A673 (cell line): ENCODE measurements at regions not wholly inside any gene's neighbourhood (a gene's known extent, or its start where the extent isn't known, plus 50 kb on each side); places are given as distances from the start of the nearest gene placed in this dataset.

Experiments
- CTCF ChIP-seq: fragments of 300-800, 200-600 bp; sonication (generic); conservative IDR thresholded peaks from 2 replicates; pipeline ENCODE4 v1.5.1; 2017; ENCODE audit warnings: low read depth, mild to moderate bottlenecking, antibody characterized with exemption, low read length, moderate library complexity, mixed read lengths
- EZH2 ChIP-seq: fragments of 200-600 bp; sonication (generic); IDR thresholded peaks from 2 replicates; pipeline ENCODE4 v1.6.1; 2017; ENCODE audit warnings: borderline replicate concordance, low read depth, mild to moderate bottlenecking, mixed read lengths, antibody characterized with exemption, low read length; ENCODE audit not compliant: poor library complexity, severe bottlenecking

GRCh38 chr1:5150191-5150590 lies 495.8 kb downstream of the AJAP1 start:
- TF ChIP-seq CTCF, result no peak
- TF ChIP-seq EZH2, result no peak
